ENCODE measurements at regions not wholly inside any gene's neighbourhood (a gene's known extent, or its start where the extent isn't known, plus 50 kb on each side); places are given as distances from the start of the nearest gene placed in this dataset.

- H3K27ac Mint-ChIP-seq = no peak overlapping the region
- Histone ChIP-seq H4K5ac (ENCODE audit: insufficient read length, low read depth, low read length) (no peak overlapping the region), H2BK120ac (ENCODE audit: low read depth, low read length, poor library complexity, severe bottlenecking) (no peak overlapping the region), H3K23me2 (ENCODE audit: insufficient read length, low read depth, low read length, poor library complexity, severe bottlenecking) (no peaks in the 10 kb centered on the region), H3K18ac (ENCODE audit: insufficient read length, low read depth, low read length) (no peak overlapping the region), H3K4me2 (ENCODE audit: insufficient read depth, insufficient read length, low read length) (no peak overlapping the region), H3K9ac (ENCODE audit: extremely low read depth, insufficient read length, low read length) (no peak overlapping the region), H3T11ph (ENCODE audit: low read length) (no peak overlapping the region), H4K8ac (replicated peaks; ENCODE audit: insufficient read length, low read depth, low read length) (no peak overlapping the region), H2BK12ac (ENCODE audit: insufficient read length, low read depth, low read length) (no peak overlapping the region), H3K23ac (ENCODE audit: insufficient read length, low read depth, low read length) (no peak overlapping the region), H3K27me3 (ENCODE audit: insufficient read depth, low read length) (no peaks in the 10 kb centered on the region), H2AK5ac (ENCODE audit: insufficient read length, low read length) (no peak overlapping the region), H2BK20ac (ENCODE audit: low read depth, low read length, poor library complexity, severe bottlenecking) (no peak overlapping the region), H3K14ac (ENCODE audit: insufficient read depth, low read length) (no peak overlapping the region), H3K4me1 (ENCODE audit: insufficient read depth, low read length) (no peaks in the 10 kb centered on the region; the same call in 1 of the 2 replicates), H2BK15ac (ENCODE audit: low read depth, low read length) (no peak overlapping the region), H3K79me1 (ENCODE audit: insufficient read depth, low read depth, low read length, poor library complexity, severe bottlenecking) (no peaks in the 10 kb centered on the region), H2BK5ac (ENCODE audit: insufficient read length, low read length) (no peak overlapping the region), H3K56ac (ENCODE audit: insufficient read length, low read depth, low read length) (no peak overlapping the region), H3K27ac (ENCODE audit: insufficient read length, low read depth, low read length) (no peak overlapping the region), H2AFZ (ENCODE audit: low read length) (no peak overlapping the region), H3K4ac (ENCODE audit: low read depth, low read length) (no peak overlapping the region), H4K91ac (ENCODE audit: insufficient read length, low read depth, low read length) (no peak overlapping the region), H3K9me3 (ENCODE audit: control insufficient read depth, low read depth, low read length) (no peaks in the 10 kb centered on the region), H3K79me2 (ENCODE audit: insufficient read depth, low read length) (no peaks in the 10 kb centered on the region), H4K20me1 (ENCODE audit: control insufficient read depth, insufficient read depth, insufficient read length) (no peaks in the 10 kb centered on the region)
- H3K9me3 Mint-ChIP-seq = peaks cover 7 to 20% of the 10 kb centered on the region in 2 experiments
- peaks cover 6 to 7% of the 10 kb centered on the region in 2 experiments for H3K4me1 Mint-ChIP-seq
- H3K4me3 Mint-ChIP-seq = no peak overlapping the region
- peaks cover 8 to 28% (median 11%) of the 10 kb centered on the region in 3 experiments for H3K36me3 Mint-ChIP-seq (ENCODE audit: insufficient read depth in 1 of 3, low read depth in 3 of 3)
- TF ChIP-seq, protein P1, sequence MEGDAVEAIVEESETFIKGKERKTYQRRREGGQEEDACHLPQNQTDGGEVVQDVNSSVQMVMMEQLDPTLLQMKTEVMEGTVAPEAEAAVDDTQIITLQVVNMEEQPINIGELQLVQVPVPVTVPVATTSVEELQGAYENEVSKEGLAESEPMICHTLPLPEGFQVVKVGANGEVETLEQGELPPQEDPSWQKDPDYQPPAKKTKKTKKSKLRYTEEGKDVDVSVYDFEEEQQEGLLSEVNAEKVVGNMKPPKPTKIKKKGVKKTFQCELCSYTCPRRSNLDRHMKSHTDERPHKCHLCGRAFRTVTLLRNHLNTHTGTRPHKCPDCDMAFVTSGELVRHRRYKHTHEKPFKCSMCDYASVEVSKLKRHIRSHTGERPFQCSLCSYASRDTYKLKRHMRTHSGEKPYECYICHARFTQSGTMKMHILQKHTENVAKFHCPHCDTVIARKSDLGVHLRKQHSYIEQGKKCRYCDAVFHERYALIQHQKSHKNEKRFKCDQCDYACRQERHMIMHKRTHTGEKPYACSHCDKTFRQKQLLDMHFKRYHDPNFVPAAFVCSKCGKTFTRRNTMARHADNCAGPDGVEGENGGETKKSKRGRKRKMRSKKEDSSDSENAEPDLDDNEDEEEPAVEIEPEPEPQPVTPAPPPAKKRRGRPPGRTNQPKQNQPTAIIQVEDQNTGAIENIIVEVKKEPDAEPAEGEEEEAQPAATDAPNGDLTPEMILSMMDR (conservative IDR thresholded peaks at IDR 0.05) = no peak
- DNase-seq = no peak
- H3K27me3 Mint-ChIP-seq (ENCODE audit: low read depth) = no peaks in the 10 kb centered on the region
These were observed 837.6 kb upstream of the NXPH2 start for GRCh38 chr2:139617747-139618146.
